ENCODE measurements at regions not wholly inside any gene's neighbourhood (a gene's known extent, or its start where the extent isn't known, plus 50 kb on each side); places are given as distances from the start of the nearest gene placed in this dataset.
A peak's percentile ranks its signal among the peaks of the same experiment; 100 is the strongest.

- peaks cover 12% of the 10 kb centered on the region for H3K4me1 Mint-ChIP-seq
- 0% methylated on average over 1 of the region's 3 CpGs for WGBS (ENCODE audit: insufficient coverage)
- no peaks in the 10 kb centered on the region for H3K27me3 ChIP-seq (replicated peaks in 1 of 4; ENCODE audit: control extremely low read depth in 1 of 4, control insufficient read depth in 3 of 4, insufficient read depth in 4 of 4, low read length in 3 of 4)
- peaks cover 12% of the 10 kb centered on the region in 2 donors for H3K4me1 ChIP-seq (ENCODE audit: control insufficient read depth in 2 of 2, insufficient read depth in 2 of 2, low read length in 2 of 2)
- peak; percentile 36 for DNase-seq
- no peaks in the 10 kb centered on the region for H3K79me2 ChIP-seq (ENCODE audit: control insufficient read depth, insufficient read depth, low read length)
- peaks cover 12% of the 10 kb centered on the region for H3K27me3 Mint-ChIP-seq
- H3K4me3 Mint-ChIP-seq = no peak overlapping the region
- no peak overlapping the region for H2AFZ ChIP-seq (ENCODE audit: insufficient read depth, low read depth, low read length, poor library complexity, severe bottlenecking)
- no peaks in the 10 kb centered on the region for H3K9me3 ChIP-seq (ENCODE audit: control extremely low read depth in 1 of 3, control insufficient read depth in 2 of 3, insufficient read depth in 1 of 3, low read length in 2 of 3)
- peak overlapping the region; percentile 16 for H3K4me2 ChIP-seq (replicated peaks; ENCODE audit: low read depth, low read length, poor library complexity, severe bottlenecking)
- no peak overlapping the region for H3K9ac ChIP-seq (ENCODE audit: low read length)
- no peak overlapping the region for H3K27ac Mint-ChIP-seq
- H3K27ac ChIP-seq (ENCODE audit: low read length in 2 of 2) = no peak overlapping the region
- no peaks in the 10 kb centered on the region for H4K20me1 ChIP-seq (ENCODE audit: control insufficient read depth, insufficient read depth, low read length, poor library complexity, severe bottlenecking)
- CTCF ChIA-PET = interaction anchor here (0.8 to 3.2 kb wide), 8 partner anchors 9 to 253 kb away, joined by 3 to 11 read pairs (median 4); no protein-coding TSS in a partner anchor
- H3K4me3 ChIP-seq (ENCODE audit: control extremely low read depth in 1 of 5, extremely low read depth in 1 of 5, insufficient read depth in 1 of 5, low read depth in 2 of 5, low read length in 4 of 5) = no peak overlapping the region
- no peak for ATAC-seq (ENCODE audit: low read depth)
- POLR2A ChIA-PET = no interaction called here
- intact Hi-C loops (cut with micrococcal nuclease) = no loop called here
- no peaks in the 10 kb centered on the region for H3K9me3 Mint-ChIP-seq (ENCODE audit: insufficient read depth)
- no peaks in the 10 kb centered on the region for H3K36me3 ChIP-seq (replicated peaks in 1 of 2; ENCODE audit: control extremely low read depth in 1 of 2, control insufficient read depth in 1 of 2, extremely low read depth in 1 of 2, insufficient read depth in 2 of 2, low read length in 1 of 2)
- TF ChIP-seq EZH2 (IDR thresholded peaks at IDR 0.05; ENCODE audit: borderline replicate concordance, insufficient read depth, low read depth, low read length, poor library complexity, severe bottlenecking) (no peak), CTCF (IDR thresholded peaks at IDR 0.05) (no peak)
These were observed 168.4 kb upstream of the TNFAIP3 start for GRCh38 chr6:137698636-137699030.

- no peak overlapping the region for H3K4me3 ChIP-seq (ENCODE audit: control extremely low read depth in 1 of 5, extremely low read depth in 1 of 5, insufficient read depth in 1 of 5, low read depth in 2 of 5, low read length in 4 of 5)
- no peak overlapping the region for H3K27ac Mint-ChIP-seq
- no peak overlapping the region for H3K27ac ChIP-seq (ENCODE audit: low read length in 2 of 2)
- no peaks in the 10 kb centered on the region for H3K79me2 ChIP-seq (ENCODE audit: control insufficient read depth, insufficient read depth, low read length)
- H3K9me3 Mint-ChIP-seq (ENCODE audit: insufficient read depth) = no peaks in the 10 kb centered on the region
- H3K4me2 ChIP-seq (replicated peaks; ENCODE audit: low read depth, low read length, poor library complexity, severe bottlenecking) = peak overlapping the region; percentile 16
- peaks cover 12% of the 10 kb centered on the region in 2 donors for H3K4me1 ChIP-seq (ENCODE audit: control insufficient read depth in 2 of 2, insufficient read depth in 2 of 2, low read length in 2 of 2)
- H4K20me1 ChIP-seq (ENCODE audit: control insufficient read depth, insufficient read depth, low read length, poor library complexity, severe bottlenecking) = no peaks in the 10 kb centered on the region
- H3K27me3 Mint-ChIP-seq = peaks cover 12% of the 10 kb centered on the region
- no peak overlapping the region for H3K4me3 Mint-ChIP-seq
- TF ChIP-seq EZH2 (IDR thresholded peaks at IDR 0.05; ENCODE audit: borderline replicate concordance, insufficient read depth, low read depth, low read length, poor library complexity, severe bottlenecking) = no peak
- no peak for TF ChIP-seq CTCF (IDR thresholded peaks at IDR 0.05)
- peak; percentile 45 for ATAC-seq (ENCODE audit: low read depth)
- peaks cover 12% of the 10 kb centered on the region for H3K4me1 Mint-ChIP-seq
- CTCF ChIA-PET = interaction anchor here (0.8 to 3.2 kb wide), 10 partner anchors 9 to 276 kb away, joined by 3 to 11 read pairs (median 4); no protein-coding TSS in a partner anchor
- DNase-seq = peak; percentile 45
- POLR2A ChIA-PET = no interaction called here
- intact Hi-C loops (cut with micrococcal nuclease) = no loop called here
- H3K9ac ChIP-seq (ENCODE audit: low read length) = no peak overlapping the region
- peak overlapping the region; percentile 10 for H2AFZ ChIP-seq (ENCODE audit: insufficient read depth, low read depth, low read length, poor library complexity, severe bottlenecking)
- no peaks in the 10 kb centered on the region for H3K9me3 ChIP-seq (ENCODE audit: control extremely low read depth in 1 of 3, control insufficient read depth in 2 of 3, insufficient read depth in 1 of 3, low read length in 2 of 3)
- H3K36me3 ChIP-seq (replicated peaks in 1 of 2; ENCODE audit: control extremely low read depth in 1 of 2, control insufficient read depth in 1 of 2, extremely low read depth in 1 of 2, insufficient read depth in 2 of 2, low read length in 1 of 2) = no peaks in the 10 kb centered on the region
- H3K27me3 ChIP-seq (replicated peaks in 1 of 4; ENCODE audit: control extremely low read depth in 1 of 4, control insufficient read depth in 3 of 4, insufficient read depth in 4 of 4, low read length in 3 of 4) = no peaks in the 10 kb centered on the region
- no CpG with 5 or more reads among the region's 5 CpGs for WGBS (ENCODE audit: insufficient coverage)
These were observed 167.9 kb upstream of the TNFAIP3 start for GRCh38 chr6:137699031-137699683.
